ENCODE measurements at regions not wholly inside any gene's neighbourhood (a gene's known extent, or its start where the extent isn't known, plus 50 kb on each side); places are given as distances from the start of the nearest gene placed in this dataset.

GRCh38 chr9:107229241-107229741 lies 53.8 kb upstream of the RAD23B start:
- Histone ChIP-seq H3K9ac (ENCODE audit: low read depth in 2 of 2, low read length in 2 of 2) (no peak overlapping the region), H3K27me3 (no peaks in the 10 kb centered on the region), H3K9me3 (no peaks in the 10 kb centered on the region), H3K4me3 (no peak overlapping the region), H3K36me3 (no peaks in the 10 kb centered on the region), H3K4me1 (no peaks in the 10 kb centered on the region), H3K27ac (no peak overlapping the region)
- intact Hi-C loops (cut with DNase I), result no loop called here
- DNase-seq, result no peak
- TF ChIP-seq CTCF (IDR thresholded peaks at IDR 0.05), result no peak
